ENCODE measurements at regions not wholly inside any gene's neighbourhood (a gene's known extent, or its start where the extent isn't known, plus 50 kb on each side); places are given as distances from the start of the nearest gene placed in this dataset.

DNA sequence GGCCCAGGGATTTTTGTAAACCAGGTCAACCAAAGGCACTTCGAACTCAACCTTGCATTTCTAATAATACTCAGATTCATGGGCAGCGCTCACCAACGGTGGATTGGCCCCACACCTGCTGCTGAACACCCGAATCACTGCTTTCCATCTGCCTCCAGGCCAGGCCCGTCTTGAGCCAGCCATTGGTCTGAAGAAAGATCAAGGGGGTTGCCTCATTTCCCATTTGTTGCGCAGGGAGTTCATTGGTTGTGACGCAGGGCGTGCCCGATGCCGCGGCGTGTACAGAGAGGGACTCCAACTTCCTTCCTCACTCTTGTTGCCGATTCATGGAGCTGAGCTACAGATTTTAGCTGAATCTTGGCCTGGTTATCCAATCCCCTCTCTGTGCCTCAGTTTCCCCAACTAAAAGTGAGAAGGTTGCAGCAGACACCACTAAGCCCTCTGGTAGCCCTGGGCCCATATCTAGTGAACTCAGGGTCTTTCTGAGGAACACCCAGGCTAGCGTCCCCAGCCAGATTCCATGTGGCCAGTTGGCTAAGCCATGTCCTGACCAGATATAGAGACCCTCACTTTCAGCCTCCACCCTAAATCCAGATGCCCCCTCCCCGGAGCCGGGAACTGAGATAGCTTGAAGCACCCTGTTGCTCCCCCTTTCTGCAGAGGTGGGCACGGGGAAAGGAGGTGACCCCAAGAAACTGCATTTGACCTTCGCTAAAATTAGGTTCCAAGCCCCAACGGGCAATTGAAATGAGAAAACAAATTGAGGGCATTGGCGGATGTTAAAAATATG lies 60.9 kb upstream of the HPCAL1 start:
- Histone ChIP-seq H3K27ac (no peak overlapping the region), H3K36me3 (replicated peaks in 1 of 2) (no peaks in the 10 kb centered on the region), H3K9me3 (replicated peaks in 1 of 3) (no peaks in the 10 kb centered on the region), H3K4me3 (no peak overlapping the region), H3K27me3 (no peaks in the 10 kb centered on the region), H3K4me1 (replicated peaks in 1 of 2) (no peaks in the 10 kb centered on the region)
- intact Hi-C loops (cut with DNase I), result no loop called here
- 87 to 90% (median 87%) methylated on average over 20 of the region's 20 CpGs for WGBS, 4 donors
- TF ChIP-seq CTCF (IDR thresholded peaks at IDR 0.05) (no peak), POLR2A (IDR thresholded peaks at IDR 0.05) (no peak)
- peak in 1 of 7 donors; percentile 3 for DNase-seq

- Histone ChIP-seq H3K27me3 (no peaks in the 10 kb centered on the region), H3K4me3 (no peak overlapping the region), H3K4me1 (replicated peaks in 1 of 2) (no peaks in the 10 kb centered on the region), H3K36me3 (replicated peaks in 1 of 2) (no peaks in the 10 kb centered on the region), H3K9me3 (replicated peaks in 1 of 3) (no peaks in the 10 kb centered on the region), H3K27ac (no peak overlapping the region)
- intact Hi-C loops (cut with DNase I), result no loop called here
- no peak for TF ChIP-seq POLR2A (IDR thresholded peaks at IDR 0.05)
- TF ChIP-seq CTCF (IDR thresholded peaks at IDR 0.05), result no peak
- 88 to 96% (median 93%) methylated on average over 14 to 15 of the region's 15 CpGs for WGBS, 4 donors
- peak in 1 of 7 donors; percentile 5 for DNase-seq
Measured at GRCh38 chr2:10242451-10242850, 60.3 kb upstream of the HPCAL1 start.

GRCh38 chr2:10242998-10243925 lies 59.4 kb upstream of the HPCAL1 start:
- Histone ChIP-seq H3K4me1 (replicated peaks in 1 of 2) (no peaks in the 10 kb centered on the region), H3K27ac (no peak overlapping the region), H3K4me3 (no peak overlapping the region), H3K27me3 (no peaks in the 10 kb centered on the region), H3K9me3 (replicated peaks in 1 of 3) (no peaks in the 10 kb centered on the region), H3K36me3 (replicated peaks in 1 of 2) (no peaks in the 10 kb centered on the region)
- TF ChIP-seq POLR2A (IDR thresholded peaks at IDR 0.05), result no peak
- TF ChIP-seq CTCF (IDR thresholded peaks at IDR 0.05), result no peak
- DNase-seq, result peak in 1 of 7 donors; percentile 7
- 86 to 95% (median 93%) methylated on average over 16 to 28 of the region's 28 CpGs for WGBS, 4 donors
- intact Hi-C loops (cut with DNase I), result no loop called here

DNA sequence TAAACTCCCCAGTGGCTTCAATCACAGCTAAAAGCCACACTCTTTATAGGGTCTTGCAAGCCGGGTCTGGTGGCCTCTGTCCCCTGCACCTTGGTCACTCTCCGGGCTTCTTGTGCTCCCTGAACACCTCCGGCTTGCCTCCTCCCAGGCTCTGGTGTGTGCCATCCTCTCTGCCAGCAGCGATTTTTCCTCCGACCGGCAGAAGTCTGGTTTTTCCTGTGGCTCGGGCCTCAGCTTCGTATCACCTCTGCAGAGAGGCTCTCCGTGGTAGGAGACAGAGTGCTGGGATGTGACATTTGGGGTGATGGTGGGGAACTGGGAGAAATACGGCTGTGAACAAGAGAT lies 58.8 kb upstream of the HPCAL1 start:
- H3K36me3 ChIP-seq (replicated peaks in 1 of 2), result no peaks in the 10 kb centered on the region
- no peaks in the 10 kb centered on the region for H3K4me1 ChIP-seq (replicated peaks in 1 of 2)
- peaks cover 0 to 2% (median 0%) of the 10 kb centered on the region in 3 donors for H3K9me3 ChIP-seq (replicated peaks in 1 of 3)
- no peak for TF ChIP-seq CTCF (IDR thresholded peaks at IDR 0.05)
- no peak for TF ChIP-seq POLR2A (IDR thresholded peaks at IDR 0.05)
- no peak overlapping the region for H3K27ac ChIP-seq
- WGBS, 4 donors, result 74 to 95% (median 94%) methylated on average over 9 to 10 of the region's 10 CpGs
- intact Hi-C loops (cut with DNase I), result no loop called here
- H3K27me3 ChIP-seq, result no peaks in the 10 kb centered on the region
- H3K4me3 ChIP-seq, result no peak overlapping the region
- peak in 2 of 7 donors; percentile 1 to 3 for DNase-seq

Measured in adrenal gland (tissue), 9 donors.